Thyroid gland (tissue), 4 donors: ENCODE measurements at regions not wholly inside any gene's neighbourhood (a gene's known extent, or its start where the extent isn't known, plus 50 kb on each side); places are given as distances from the start of the nearest gene placed in this dataset.

ENCODE experiments used
- DNase-seq, 2 donors: peaks; one replicate each; pipeline ENCODE4 v3.0.0-alpha.2; 2019
- H3K27ac ChIP-seq, 3 donors: fragments of 200-600 bp; sonication (generic); 1 replicate in 2 of 3; 2 replicates in 1 of 3; pipeline ENCODE4 v1.5.1; 2016 to 2019; ENCODE audit warnings: mild to moderate bottlenecking in 1 of 3, moderate library complexity in 1 of 3
- H3K27me3 ChIP-seq: fragments of 200-600 bp; sonication (generic); one replicate; pipeline ENCODE4 v1.5.1; 2019
- H3K36me3 ChIP-seq, 2 donors: fragments of 200-600 bp; sonication (generic); one replicate each; pipeline ENCODE4 v1.5.1; 2016 to 2019
- H3K4me1 ChIP-seq, 2 donors: fragments of 200-600 bp; sonication (generic); one replicate each; pipeline ENCODE4 v1.5.1; 2017 to 2019
- H3K4me3 ChIP-seq, 3 donors: fragments of 200-600 bp; sonication (generic); replicated peaks in 1 of 3; 1 replicate in 2 of 3; 2 replicates in 1 of 3; pipeline ENCODE4 v1.5.1; 2016; ENCODE audit warnings: mild to moderate bottlenecking in 1 of 3
- H3K9me3 ChIP-seq: fragments of 200-600 bp; sonication (generic); one replicate; pipeline ENCODE4 v1.5.1; 2017
- POLR2A ChIP-seq, 2 donors: fragments of 450-650 bp; IDR thresholded peaks; one replicate each; pipeline ENCODE4 v1.6.1; 2017; ENCODE audit warnings: antibody characterized with exemption in 2 of 2, mild to moderate bottlenecking in 2 of 2, moderate library complexity in 1 of 2
- WGBS, 2 donors: methylation state at CpG; one replicate each; pipeline ENCODE4 v1.1.5; 2017; 5-methylcytosine and 5-hydroxymethylcytosine counted together
- intact Hi-C: fragments of 100-400 bp; cut with DNase I; formaldehyde crosslinking; loops from one replicate; pipeline ENCODE4 v1.15.1; 2023
- TF ChIP-seq, protein P1 (sequence below), 6 experiments: fragments of 200-600 bp in 3 of 6; fragments of 450-650 bp in 3 of 6; sonication (generic) in 3 of 6; IDR thresholded peaks; one replicate each; pipeline ENCODE4 v1.5.1; 2016 to 2019; ENCODE audit warnings: antibody characterized with exemption in 6 of 6, mild to moderate bottlenecking in 2 of 6, inconsistent platforms in 1 of 6, moderate library complexity in 1 of 6

DNA sequence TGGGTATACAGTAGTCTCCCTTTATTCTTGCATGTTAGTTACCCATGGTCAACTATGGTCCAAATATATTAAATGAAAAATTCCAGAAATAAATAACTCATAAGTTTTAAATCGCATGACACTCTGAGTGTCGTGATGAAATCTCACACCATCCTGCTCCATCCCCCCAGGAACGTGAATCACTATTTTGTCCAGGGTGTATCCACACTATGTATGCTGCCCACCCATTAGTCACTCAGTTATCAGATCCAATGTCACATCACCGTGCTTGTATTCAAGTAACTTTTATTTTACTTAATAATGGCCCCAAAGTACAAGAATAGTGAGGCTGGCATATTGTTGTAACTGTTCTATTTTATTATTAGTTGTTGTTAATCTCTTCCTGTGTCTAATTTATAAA lies 115.8 kb upstream of the SERP2 start:
- no peak for TF ChIP-seq POLR2A (IDR thresholded peaks at IDR 0.05)
- TF ChIP-seq, protein P1, sequence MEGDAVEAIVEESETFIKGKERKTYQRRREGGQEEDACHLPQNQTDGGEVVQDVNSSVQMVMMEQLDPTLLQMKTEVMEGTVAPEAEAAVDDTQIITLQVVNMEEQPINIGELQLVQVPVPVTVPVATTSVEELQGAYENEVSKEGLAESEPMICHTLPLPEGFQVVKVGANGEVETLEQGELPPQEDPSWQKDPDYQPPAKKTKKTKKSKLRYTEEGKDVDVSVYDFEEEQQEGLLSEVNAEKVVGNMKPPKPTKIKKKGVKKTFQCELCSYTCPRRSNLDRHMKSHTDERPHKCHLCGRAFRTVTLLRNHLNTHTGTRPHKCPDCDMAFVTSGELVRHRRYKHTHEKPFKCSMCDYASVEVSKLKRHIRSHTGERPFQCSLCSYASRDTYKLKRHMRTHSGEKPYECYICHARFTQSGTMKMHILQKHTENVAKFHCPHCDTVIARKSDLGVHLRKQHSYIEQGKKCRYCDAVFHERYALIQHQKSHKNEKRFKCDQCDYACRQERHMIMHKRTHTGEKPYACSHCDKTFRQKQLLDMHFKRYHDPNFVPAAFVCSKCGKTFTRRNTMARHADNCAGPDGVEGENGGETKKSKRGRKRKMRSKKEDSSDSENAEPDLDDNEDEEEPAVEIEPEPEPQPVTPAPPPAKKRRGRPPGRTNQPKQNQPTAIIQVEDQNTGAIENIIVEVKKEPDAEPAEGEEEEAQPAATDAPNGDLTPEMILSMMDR (IDR thresholded peaks at IDR 0.05): no peak
- no peaks in the 10 kb centered on the region for H3K27me3 ChIP-seq
- DNase-seq: no peak
- no peak overlapping the region for H3K27ac ChIP-seq
- H3K4me3 ChIP-seq: no peak overlapping the region
- H3K4me1 ChIP-seq: no peaks in the 10 kb centered on the region
- WGBS, 2 donors: 96 to 97% methylated on average over 4 of the region's 4 CpGs
- no peaks in the 10 kb centered on the region for H3K9me3 ChIP-seq
- intact Hi-C loops: no loop called here
- no peaks in the 10 kb centered on the region for H3K36me3 ChIP-seq

GRCh38 chr13:44259045-44260027 lies 114.3 kb upstream of the SERP2 start:
- TF ChIP-seq, protein P1 (IDR thresholded peaks at IDR 0.05): no peak
- intact Hi-C loops: no loop called here
- H3K27ac ChIP-seq: no peak overlapping the region
- 76 to 81% methylated on average over 12 of the region's 12 CpGs for WGBS, 2 donors
- H3K36me3 ChIP-seq: no peaks in the 10 kb centered on the region
- H3K27me3 ChIP-seq: no peaks in the 10 kb centered on the region
- no peak overlapping the region for H3K4me3 ChIP-seq
- H3K9me3 ChIP-seq: no peaks in the 10 kb centered on the region
- no peaks in the 10 kb centered on the region for H3K4me1 ChIP-seq
- DNase-seq: no peak

GRCh38 chr13:44260336-44260735 lies 113.3 kb upstream of the SERP2 start:
- Histone ChIP-seq H3K27me3 (no peaks in the 10 kb centered on the region), H3K4me1 (no peaks in the 10 kb centered on the region), H3K4me3 (no peak overlapping the region), H3K27ac (no peak overlapping the region), H3K36me3 (no peaks in the 10 kb centered on the region), H3K9me3 (no peaks in the 10 kb centered on the region)
- DNase-seq: no peak
- intact Hi-C loops: no loop called here
- WGBS, 2 donors: 95 to 96% methylated on average over 2 of the region's 2 CpGs
- no peak for TF ChIP-seq POLR2A (IDR thresholded peaks at IDR 0.05)
- TF ChIP-seq, protein P1 (IDR thresholded peaks at IDR 0.05): no peak

GRCh38 chr13:44263751-44264620 lies 109.6 kb upstream of the SERP2 start:
- DNase-seq: no peak

More at GRCh38 chr13:44263751-44264620, 109.6 kb upstream of the SERP2 start:
- peaks cover 0 to 13% of the 10 kb centered on the region in 2 donors for H3K4me1 ChIP-seq
- no peak overlapping the region for H3K27ac ChIP-seq
- WGBS, 2 donors: 70 to 72% methylated on average over 20 of the region's 20 CpGs
- intact Hi-C loops: no loop called here
- no peak for TF ChIP-seq POLR2A (IDR thresholded peaks at IDR 0.05)
- TF ChIP-seq, protein P1 (IDR thresholded peaks at IDR 0.05): no peak
- no peaks in the 10 kb centered on the region for H3K27me3 ChIP-seq
- H3K36me3 ChIP-seq: no peaks in the 10 kb centered on the region
- no peaks in the 10 kb centered on the region for H3K9me3 ChIP-seq
- H3K4me3 ChIP-seq: no peak overlapping the region
